Panc1 (cell line): ENCODE measurements at regions not wholly inside any gene's neighbourhood (a gene's known extent, or its start where the extent isn't known, plus 50 kb on each side); places are given as distances from the start of the nearest gene placed in this dataset.

Source experiments
- ATAC-seq: fragments of 200-7000 bp; cut with Tn5 transposase; 2 replicates; pipeline ENCODE4 v1.9.1; 2020; ENCODE audit warnings: mild to moderate bottlenecking, moderate library complexity
- BruUV-seq: library from RNA; stranded (reverse); fragments of 400-500 nt; replicated peaks from 2 replicates; lab custom pipeline; 2021; lab: Mats Ljungman, UMichigan
- CTCF ChIA-PET: fragments of 300-600 bp; sonication (Branson Sonifier 250); formaldehyde crosslinking; loops from one replicate; lab custom pipeline; 2022; ENCODE audit warnings: antibody characterized with exemption; lab: Charles Lee
- POLR2A ChIA-PET: fragments of 300-600 bp; sonication (Branson Sonifier 250); formaldehyde crosslinking; loops from one replicate; lab custom pipeline; 2022; ENCODE audit warnings: antibody characterized with exemption; lab: Charles Lee
- DNase-seq: peaks from one replicate; pipeline ENCODE4 v3.0.0-alpha.2; 2010; ENCODE audit warnings: low read depth, low spot score
- H3K27ac ChIP-seq: 2 replicates; pipeline ENCODE4 v1.5.1; 2011; ENCODE audit warnings: mild to moderate bottlenecking, low read length, inconsistent platforms
- H3K27me3 ChIP-seq: fragments of 200-500 bp; sonication (Bioruptor generic); 2 replicates; pipeline ENCODE4 v1.6.0; 2014; ENCODE audit warnings: low read length, inconsistent platforms; ENCODE audit not compliant: control insufficient read depth, insufficient read depth
- H3K36me3 ChIP-seq: fragments of 200-500 bp; sonication (Bioruptor generic); 2 replicates; pipeline ENCODE4 v1.5.1; 2014; ENCODE audit warnings: inconsistent platforms, mild to moderate bottlenecking, low read length, moderate library complexity; ENCODE audit not compliant: control insufficient read depth, insufficient read depth
- H3K4me1 ChIP-seq: 2 replicates; pipeline ENCODE4 v1.5.1; 2011; ENCODE audit warnings: inconsistent platforms, mild to moderate bottlenecking, low read length, moderate library complexity; ENCODE audit not compliant: control insufficient read depth, insufficient read depth
- H3K4me3 ChIP-seq, 2 experiments: 2 replicates each; pipeline ENCODE4 v1.5.1; 2011 to 2012; ENCODE audit warnings: low read depth in 2 of 2, low read length in 2 of 2, mild to moderate bottlenecking in 2 of 2, inconsistent platforms in 1 of 2, moderate library complexity in 1 of 2
- H3K9me3 ChIP-seq: fragments of 200-500 bp; sonication (Bioruptor generic); 2 replicates; pipeline ENCODE4 v1.5.1; 2014; ENCODE audit warnings: low read depth, mild to moderate bottlenecking, inconsistent platforms, low read length, moderate library complexity; ENCODE audit not compliant: control insufficient read depth, insufficient read depth
- CTCF ChIP-seq: fragments of 450-650 bp; IDR thresholded peaks from 2 replicates; pipeline ENCODE4 v1.5.1; 2017; ENCODE audit warnings: mild to moderate bottlenecking
- POLR2AphosphoS5 ChIP-seq: IDR thresholded peaks from 2 replicates; pipeline ENCODE4 v1.6.1; 2012; ENCODE audit warnings: mild to moderate bottlenecking, low read depth, low read length, moderate library complexity
- SIN3A ChIP-seq: IDR thresholded peaks from 2 replicates; pipeline ENCODE4 v1.6.1; 2012; ENCODE audit warnings: low read depth, mild to moderate bottlenecking, low read length, moderate library complexity, borderline replicate concordance; ENCODE audit not compliant: insufficient read depth
- TCF7L2 ChIP-seq: IDR thresholded peaks from 2 replicates; pipeline ENCODE4 v1.6.1; 2011; ENCODE audit warnings: mild to moderate bottlenecking, low read depth, low read length, inconsistent platforms
- in situ Hi-C: cut with HindIII; loops from 2 replicates; pipeline ENCODE4 v1.10.0; 2016; ENCODE audit warnings: low sequenced_read_pairs, low pct_unique_long_range_greater_than_20kb
- intact Hi-C: fragments of 100-400 bp; cut with micrococcal nuclease; formaldehyde crosslinking; loops from one replicate; pipeline ENCODE4 v1.10.0; 2022; ENCODE audit not compliant: unreplicated experiment
- TF ChIP-seq, protein P1 (sequence below), 2 experiments: IDR thresholded peaks; 2 replicates each; pipeline ENCODE4 v1.6.1; 2011 to 2012; ENCODE audit warnings: low read depth in 2 of 2, control low read depth in 1 of 2, low read length in 1 of 2, mild to moderate bottlenecking in 1 of 2, moderate library complexity in 1 of 2; ENCODE audit not compliant: insufficient read depth in 1 of 2

- ATAC-seq (no peak), DNase-seq (no peak)
- Histone ChIP-seq H3K27ac (no peak overlapping the region), H3K4me1 (no peaks in the 10 kb centered on the region), H3K4me3 (no peak overlapping the region), H3K9me3 (no peaks in the 10 kb centered on the region), H3K27me3 (no peaks in the 10 kb centered on the region), H3K36me3 (no peaks in the 10 kb centered on the region)
- ChIA-PET POLR2A (no interaction called here), CTCF (no interaction called here)
- in situ Hi-C loops = no loop called here
- intact Hi-C loops = no loop called here
- no TSS peak for BruUV-seq
- TF ChIP-seq SIN3A = no peak
- TF ChIP-seq POLR2AphosphoS5 = no peak
- TF ChIP-seq, protein P1, sequence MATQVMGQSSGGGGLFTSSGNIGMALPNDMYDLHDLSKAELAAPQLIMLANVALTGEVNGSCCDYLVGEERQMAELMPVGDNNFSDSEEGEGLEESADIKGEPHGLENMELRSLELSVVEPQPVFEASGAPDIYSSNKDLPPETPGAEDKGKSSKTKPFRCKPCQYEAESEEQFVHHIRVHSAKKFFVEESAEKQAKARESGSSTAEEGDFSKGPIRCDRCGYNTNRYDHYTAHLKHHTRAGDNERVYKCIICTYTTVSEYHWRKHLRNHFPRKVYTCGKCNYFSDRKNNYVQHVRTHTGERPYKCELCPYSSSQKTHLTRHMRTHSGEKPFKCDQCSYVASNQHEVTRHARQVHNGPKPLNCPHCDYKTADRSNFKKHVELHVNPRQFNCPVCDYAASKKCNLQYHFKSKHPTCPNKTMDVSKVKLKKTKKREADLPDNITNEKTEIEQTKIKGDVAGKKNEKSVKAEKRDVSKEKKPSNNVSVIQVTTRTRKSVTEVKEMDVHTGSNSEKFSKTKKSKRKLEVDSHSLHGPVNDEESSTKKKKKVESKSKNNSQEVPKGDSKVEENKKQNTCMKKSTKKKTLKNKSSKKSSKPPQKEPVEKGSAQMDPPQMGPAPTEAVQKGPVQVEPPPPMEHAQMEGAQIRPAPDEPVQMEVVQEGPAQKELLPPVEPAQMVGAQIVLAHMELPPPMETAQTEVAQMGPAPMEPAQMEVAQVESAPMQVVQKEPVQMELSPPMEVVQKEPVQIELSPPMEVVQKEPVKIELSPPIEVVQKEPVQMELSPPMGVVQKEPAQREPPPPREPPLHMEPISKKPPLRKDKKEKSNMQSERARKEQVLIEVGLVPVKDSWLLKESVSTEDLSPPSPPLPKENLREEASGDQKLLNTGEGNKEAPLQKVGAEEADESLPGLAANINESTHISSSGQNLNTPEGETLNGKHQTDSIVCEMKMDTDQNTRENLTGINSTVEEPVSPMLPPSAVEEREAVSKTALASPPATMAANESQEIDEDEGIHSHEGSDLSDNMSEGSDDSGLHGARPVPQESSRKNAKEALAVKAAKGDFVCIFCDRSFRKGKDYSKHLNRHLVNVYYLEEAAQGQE (IDR thresholded peaks at IDR 0.05; ENCODE audit: insufficient read depth in 1 of 2, low read depth in 2 of 2, low read length in 1 of 2) = no peak
- no peak for TF ChIP-seq CTCF
- no peak for TF ChIP-seq TCF7L2
Measured at GRCh38 chr18:32848826-32849225, 76.0 kb upstream of the KLHL14 start.

GRCh38 chr18:32847691-32848090 lies 74.9 kb upstream of the KLHL14 start:
- H3K4me3 ChIP-seq = no peak overlapping the region
- no peaks in the 10 kb centered on the region for H3K27me3 ChIP-seq
- no peak for TF ChIP-seq SIN3A
- TF ChIP-seq CTCF = no peak
- TF ChIP-seq POLR2AphosphoS5 = no peak
- no peak for TF ChIP-seq TCF7L2
- TF ChIP-seq, protein P1 (IDR thresholded peaks at IDR 0.05; ENCODE audit: insufficient read depth in 1 of 2, low read depth in 2 of 2, low read length in 1 of 2) = no peak
- CTCF ChIA-PET = interaction anchor here (0.6 kb wide), 1 partner anchor 133 kb away, joined by 4 read pairs; no protein-coding TSS in a partner anchor
- no peak overlapping the region for H3K27ac ChIP-seq
- in situ Hi-C loops (no loop called here), intact Hi-C loops (no loop called here)
- no peaks in the 10 kb centered on the region for H3K36me3 ChIP-seq
- H3K4me1 ChIP-seq = no peaks in the 10 kb centered on the region
- POLR2A ChIA-PET = no interaction called here
- H3K9me3 ChIP-seq = no peaks in the 10 kb centered on the region
- DNase-seq (no peak), ATAC-seq (peak; percentile 65; the same call in 1 of the 2 replicates)
- BruUV-seq = no TSS peak
